Activated naive CD4-positive, alpha-beta T cell treated with anti-CD3 and anti-CD28 coated beads, Interleukin-2, amount 10 ng/mL, durations not matched to agents 7 days and 5 days (primary cell): ENCODE measurements at regions not wholly inside any gene's neighbourhood (a gene's known extent, or its start where the extent isn't known, plus 50 kb on each side); places are given as distances from the start of the nearest gene placed in this dataset.
A peak's percentile ranks its signal among the peaks of the same experiment; 100 is the strongest.

Source experiments
- CTCF ChIA-PET: fragments of 350-600 bp; sonication (Branson Sonifier 250); formaldehyde crosslinking; loops from one replicate; lab custom pipeline; 2021; ENCODE audit warnings: antibody characterized with exemption; lab: Charles Lee
- DNase-seq: peaks from one replicate; pipeline ENCODE4 v3.0.0-alpha.2; 2020
- H3K27ac Mint-ChIP-seq: one replicate; pipeline ENCODE4 v1.8.0; 2021; ENCODE audit warnings: mild to moderate bottlenecking, moderate library complexity, mixed read lengths
- H3K27me3 Mint-ChIP-seq: one replicate; pipeline ENCODE4 v1.8.0; 2021; ENCODE audit warnings: mild to moderate bottlenecking, mixed read lengths
- H3K36me3 Mint-ChIP-seq: one replicate; pipeline ENCODE4 v1.8.0; 2021; ENCODE audit warnings: mixed read lengths
- H3K4me1 Mint-ChIP-seq: one replicate; pipeline ENCODE4 v1.8.0; 2021; ENCODE audit warnings: mixed read lengths
- H3K4me3 Mint-ChIP-seq: one replicate; pipeline ENCODE4 v1.8.0; 2021; ENCODE audit warnings: mild to moderate bottlenecking, moderate library complexity, mixed read lengths
- H3K9me3 Mint-ChIP-seq: one replicate; pipeline ENCODE4 v1.8.0; 2021; ENCODE audit warnings: mixed read lengths

DNA sequence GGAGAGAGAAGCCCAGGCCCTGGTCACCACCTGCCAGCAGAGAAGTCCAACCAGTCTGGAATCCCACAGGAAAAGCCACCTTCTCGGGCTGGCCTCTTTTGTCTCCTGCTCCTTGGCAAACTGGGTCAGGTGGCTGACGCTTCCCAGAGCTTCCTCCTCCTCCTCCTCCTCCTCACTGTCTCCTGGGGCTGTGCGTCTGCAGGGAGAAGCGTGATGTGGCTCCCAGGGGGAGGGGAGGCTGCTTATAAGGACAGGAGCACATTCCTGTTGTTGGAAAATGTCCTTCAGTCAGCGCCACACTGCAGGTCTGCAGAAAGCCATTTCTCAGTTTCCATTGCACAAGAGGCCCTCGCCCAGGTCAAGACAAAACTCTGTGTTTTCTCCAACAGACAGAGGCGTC, 1316.5 kb downstream of the BRD1 start:
- Mint-ChIP-seq H3K4me1 (no peaks in the 10 kb centered on the region), H3K36me3 (no peaks in the 10 kb centered on the region), H3K4me3 (no peak overlapping the region), H3K27ac (no peak overlapping the region), H3K27me3 (no peaks in the 10 kb centered on the region), H3K9me3 (no peaks in the 10 kb centered on the region)
- CTCF ChIA-PET = no interaction called here
- DNase-seq = no peak

DNA sequence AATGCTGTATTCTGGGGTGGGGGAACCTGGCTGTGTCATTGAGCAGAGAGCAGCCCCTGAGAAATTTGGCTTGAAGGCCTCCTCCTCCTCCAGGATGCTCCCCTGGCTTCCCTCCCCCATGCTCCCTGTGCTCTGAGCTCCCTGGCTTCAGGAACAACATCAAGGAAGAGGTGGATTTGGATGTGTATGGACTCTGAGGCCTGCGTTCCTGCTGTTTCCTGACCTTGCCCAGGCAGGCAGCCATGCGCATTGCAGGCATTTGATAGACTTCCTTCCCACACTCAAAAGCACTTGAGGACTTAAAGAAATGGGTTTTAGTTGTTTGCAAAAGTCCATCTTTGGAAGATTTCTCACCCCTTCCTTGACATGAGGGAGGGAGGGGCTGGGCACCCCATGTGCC, 1317.1 kb downstream of the BRD1 start:
- Mint-ChIP-seq H3K36me3 (no peaks in the 10 kb centered on the region), H3K4me1 (no peaks in the 10 kb centered on the region), H3K27me3 (no peaks in the 10 kb centered on the region), H3K27ac (no peak overlapping the region), H3K4me3 (no peak overlapping the region), H3K9me3 (no peaks in the 10 kb centered on the region)
- CTCF ChIA-PET = no interaction called here
- DNase-seq = no peak

DNA sequence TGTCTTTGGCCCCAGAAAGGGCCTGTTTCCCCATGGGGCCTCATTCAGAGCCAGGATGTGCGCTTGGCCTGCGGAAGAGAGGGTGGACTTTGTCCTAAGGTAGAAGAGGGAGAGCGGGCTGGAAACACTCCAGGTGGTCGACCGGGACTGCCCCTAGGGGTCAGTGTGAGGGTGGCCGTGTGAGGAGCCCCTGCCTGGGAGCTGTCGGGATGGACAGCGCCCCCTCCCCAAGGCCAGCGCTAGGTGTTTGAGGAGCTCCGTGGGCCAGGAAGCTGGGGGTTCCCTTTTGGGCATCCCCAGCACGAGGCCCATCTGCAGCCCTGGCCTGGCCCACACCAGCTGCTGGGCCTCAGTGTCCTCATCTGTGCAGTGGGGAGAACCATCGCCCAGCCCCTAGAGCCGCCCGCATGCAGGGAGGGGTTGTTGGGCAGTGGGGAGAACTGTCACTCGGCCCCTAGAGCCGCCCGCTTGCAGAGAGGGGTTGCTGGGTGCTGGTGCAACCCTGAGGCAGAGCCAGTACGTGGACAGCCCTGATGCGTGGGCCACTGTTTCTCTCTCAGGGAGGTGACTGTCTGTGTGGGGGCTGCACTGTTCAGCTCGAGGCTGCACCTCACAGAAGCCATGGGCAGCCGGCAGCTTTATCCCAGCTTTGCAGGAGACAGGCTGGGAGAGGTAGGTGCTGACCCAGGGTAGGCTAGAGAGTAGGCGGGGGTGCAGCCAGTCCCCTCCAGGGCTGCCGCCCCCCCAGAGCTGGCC, 1319.9 kb downstream of the BRD1 start:
- Mint-ChIP-seq H3K4me1 (no peaks in the 10 kb centered on the region), H3K4me3 (no peak overlapping the region), H3K9me3 (no peaks in the 10 kb centered on the region), H3K27ac (no peak overlapping the region), H3K27me3 (no peaks in the 10 kb centered on the region), H3K36me3 (no peaks in the 10 kb centered on the region)
- CTCF ChIA-PET = no interaction called here
- DNase-seq = no peak

DNA sequence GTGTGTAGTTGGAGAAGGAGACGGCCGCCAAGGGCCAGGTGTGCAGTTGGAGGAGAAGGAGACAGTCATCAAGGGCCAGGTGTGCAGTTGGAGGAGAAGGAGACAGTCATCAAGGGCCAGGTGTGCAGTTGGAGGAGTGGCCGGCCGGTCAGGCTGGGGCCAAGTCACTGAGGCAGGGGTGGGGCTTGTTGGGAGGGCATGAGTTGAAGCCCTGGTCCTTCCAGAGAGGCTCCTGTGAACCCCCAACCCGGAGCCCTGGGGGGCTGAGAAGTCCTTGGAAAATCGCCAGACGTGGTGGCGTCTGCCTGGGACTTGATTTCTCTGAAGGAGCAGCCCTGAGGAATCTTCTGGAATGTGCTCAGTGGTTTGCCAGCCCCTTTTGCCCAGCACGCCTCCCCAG, 1320.5 kb downstream of the BRD1 start:
- no peaks in the 10 kb centered on the region for H3K27me3 Mint-ChIP-seq

DNA sequence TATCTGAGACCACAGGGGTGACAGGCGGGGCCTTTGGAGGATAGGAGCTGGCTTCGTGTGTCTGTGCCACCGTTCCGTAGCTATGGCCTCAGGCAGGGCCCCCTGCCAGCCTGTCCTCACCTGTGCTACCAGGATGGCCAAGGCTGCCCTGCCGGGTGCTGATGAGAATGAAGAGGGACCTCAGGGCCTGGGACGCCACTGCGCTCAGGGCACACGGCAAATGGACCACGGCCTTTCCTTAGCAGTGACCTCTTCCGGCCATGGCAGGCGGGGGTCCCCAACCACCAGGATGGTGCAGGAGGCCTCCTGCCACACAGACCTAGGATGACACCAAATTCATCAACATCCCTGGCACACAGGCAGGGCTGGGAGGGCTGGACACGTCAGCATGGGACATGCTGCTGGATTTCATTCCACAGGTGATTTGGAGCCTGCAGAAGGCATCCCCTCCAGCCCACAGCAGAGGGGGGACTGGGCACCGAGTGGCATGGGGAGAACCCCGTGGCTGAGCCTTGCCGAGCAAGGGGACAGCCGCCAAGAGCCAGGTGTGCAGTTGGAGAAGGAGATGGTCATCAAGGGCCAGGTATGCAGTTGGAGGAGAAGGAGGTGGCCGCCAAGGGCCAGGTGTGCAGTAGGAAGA, 1321.0 kb downstream of the BRD1 start:
- DNase-seq = no peak
- no peak overlapping the region for H3K4me3 Mint-ChIP-seq
- H3K4me1 Mint-ChIP-seq = no peaks in the 10 kb centered on the region
- H3K36me3 Mint-ChIP-seq = no peaks in the 10 kb centered on the region
- H3K27ac Mint-ChIP-seq = no peak overlapping the region
- H3K9me3 Mint-ChIP-seq = no peaks in the 10 kb centered on the region
- H3K27me3 Mint-ChIP-seq = no peaks in the 10 kb centered on the region
- CTCF ChIA-PET = no interaction called here

More for the DNA sequence above, 1320.5 kb downstream of the BRD1 start:
- H3K4me1 Mint-ChIP-seq = no peaks in the 10 kb centered on the region
- DNase-seq = no peak
- no peak overlapping the region for H3K4me3 Mint-ChIP-seq
- CTCF ChIA-PET = no interaction called here
- H3K36me3 Mint-ChIP-seq = no peaks in the 10 kb centered on the region
- no peaks in the 10 kb centered on the region for H3K9me3 Mint-ChIP-seq
- no peak overlapping the region for H3K27ac Mint-ChIP-seq

DNA sequence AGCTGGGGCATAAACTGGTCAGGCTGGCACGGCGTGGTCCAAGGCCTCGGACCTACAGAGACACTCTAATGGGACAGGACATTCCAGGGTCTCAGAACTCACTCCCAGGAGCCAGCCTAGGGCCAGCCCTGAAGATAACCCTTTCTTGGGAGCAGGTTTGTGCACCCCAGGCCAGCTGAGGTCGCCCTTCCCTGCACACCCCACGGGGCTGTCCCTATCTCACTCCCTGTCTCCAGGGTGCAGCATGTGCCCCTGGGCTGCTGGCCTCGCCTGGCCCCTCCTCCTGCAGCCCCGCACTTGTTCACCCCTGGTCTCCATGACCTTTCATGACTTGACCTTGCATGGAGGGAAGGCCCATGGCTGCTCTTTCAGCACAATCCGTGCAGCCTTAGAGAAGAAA, 1321.8 kb downstream of the BRD1 start:
- Mint-ChIP-seq H3K27ac (no peak overlapping the region), H3K36me3 (no peaks in the 10 kb centered on the region), H3K27me3 (no peaks in the 10 kb centered on the region), H3K4me1 (no peaks in the 10 kb centered on the region), H3K4me3 (no peak overlapping the region), H3K9me3 (no peaks in the 10 kb centered on the region)
- CTCF ChIA-PET = no interaction called here
- no peak for DNase-seq

DNA sequence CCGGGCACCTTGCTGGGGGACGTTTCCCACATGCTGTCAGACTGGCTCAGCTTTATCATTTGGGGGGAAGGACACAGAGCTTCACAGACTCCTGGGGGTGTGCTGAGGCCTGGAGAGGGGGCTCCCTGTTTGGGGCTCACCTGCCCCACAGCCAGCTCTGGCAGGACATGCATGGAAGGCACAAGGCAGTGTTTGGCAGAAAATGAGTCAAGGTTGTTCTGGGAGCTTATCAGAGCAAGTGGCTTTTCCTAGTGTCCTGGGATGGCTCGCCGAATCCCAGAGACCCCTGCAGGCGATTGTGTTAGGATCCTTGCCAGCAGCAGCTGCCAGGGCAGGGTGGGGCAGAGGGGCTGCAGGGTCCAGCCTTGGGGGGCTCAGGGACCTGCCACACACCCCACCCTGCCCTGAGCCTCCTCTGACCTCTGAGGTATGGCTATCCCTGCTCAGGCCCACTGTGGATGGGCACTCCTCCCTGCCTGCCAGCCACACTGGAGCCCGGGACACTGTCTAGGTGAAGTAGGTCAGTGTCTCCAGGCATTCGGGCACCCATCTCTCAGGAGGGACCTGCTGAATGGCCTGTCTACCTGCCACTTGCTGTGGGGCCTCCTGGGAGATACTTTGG, 1323.0 kb downstream of the BRD1 start:
- Mint-ChIP-seq H3K4me1 (no peaks in the 10 kb centered on the region), H3K27me3 (no peaks in the 10 kb centered on the region), H3K36me3 (no peaks in the 10 kb centered on the region), H3K27ac (no peak overlapping the region), H3K9me3 (no peaks in the 10 kb centered on the region), H3K4me3 (no peak overlapping the region)
- CTCF ChIA-PET = no interaction called here
- no peak for DNase-seq

DNA sequence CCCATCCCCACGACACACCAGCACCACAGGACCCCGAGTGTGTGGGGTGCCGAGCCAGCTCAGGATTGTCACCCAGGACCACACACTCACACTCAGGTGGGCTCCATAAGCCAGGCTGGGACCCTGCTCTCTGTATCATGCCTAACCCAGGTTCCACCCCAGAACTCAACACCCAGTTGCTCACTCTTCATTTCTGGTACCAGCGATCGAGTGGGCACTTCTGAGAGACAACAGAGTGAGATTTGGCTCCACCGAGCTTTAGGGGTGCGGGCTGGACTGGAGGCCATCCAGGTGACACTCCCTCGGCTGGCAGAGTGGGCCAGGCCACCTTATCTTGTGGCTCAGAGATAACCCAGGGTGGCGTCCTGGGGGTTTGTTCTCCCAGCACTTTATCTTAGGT, 1323.8 kb downstream of the BRD1 start:
- no peaks in the 10 kb centered on the region for H3K4me1 Mint-ChIP-seq
- no peaks in the 10 kb centered on the region for H3K27me3 Mint-ChIP-seq
- H3K27ac Mint-ChIP-seq = no peak overlapping the region
- CTCF ChIA-PET = interaction anchor here (0.8 kb wide), 1 partner anchor 24 kb away, joined by 3 read pairs; no protein-coding TSS in a partner anchor
- no peak for DNase-seq
- H3K4me3 Mint-ChIP-seq = no peak overlapping the region
- H3K36me3 Mint-ChIP-seq = no peaks in the 10 kb centered on the region
- H3K9me3 Mint-ChIP-seq = no peaks in the 10 kb centered on the region

DNA sequence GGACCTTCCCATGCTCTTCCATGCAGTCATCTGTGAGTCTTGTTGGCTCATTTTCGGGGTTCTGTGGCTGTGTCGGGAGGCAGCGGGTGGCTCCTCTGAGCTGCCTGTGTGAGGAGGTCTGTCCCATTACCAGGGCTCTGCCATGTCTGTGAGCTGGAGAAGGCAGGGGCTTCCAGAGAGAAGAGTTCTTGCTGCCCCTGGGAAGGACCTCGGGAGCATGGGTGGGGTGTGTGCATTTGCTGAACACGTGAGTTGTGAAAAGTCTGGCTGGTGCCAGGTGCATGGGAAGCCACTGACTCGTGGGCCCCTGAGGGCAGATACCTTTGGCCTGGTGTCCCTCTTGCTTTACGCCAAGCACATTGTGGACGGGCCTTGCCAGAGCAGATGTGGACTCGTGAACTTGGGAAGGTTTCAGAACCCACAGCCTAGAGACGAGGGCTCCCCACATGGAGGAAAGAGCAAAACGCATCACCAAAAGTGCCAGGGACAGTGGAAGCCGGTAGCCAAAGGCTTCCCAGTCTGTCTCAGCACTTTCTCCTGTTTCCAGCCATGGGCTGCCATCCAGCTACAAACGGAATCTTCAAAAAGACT, 1324.5 kb downstream of the BRD1 start:
- no peaks in the 10 kb centered on the region for H3K27me3 Mint-ChIP-seq
- H3K27ac Mint-ChIP-seq = no peak overlapping the region
- no peak for DNase-seq
- H3K4me3 Mint-ChIP-seq = no peak overlapping the region
- H3K9me3 Mint-ChIP-seq = no peaks in the 10 kb centered on the region
- no peaks in the 10 kb centered on the region for H3K36me3 Mint-ChIP-seq
- no peaks in the 10 kb centered on the region for H3K4me1 Mint-ChIP-seq
- CTCF ChIA-PET = interaction anchor here (0.8 kb wide), 1 partner anchor 24 kb away, joined by 3 read pairs; no protein-coding TSS in a partner anchor

DNA sequence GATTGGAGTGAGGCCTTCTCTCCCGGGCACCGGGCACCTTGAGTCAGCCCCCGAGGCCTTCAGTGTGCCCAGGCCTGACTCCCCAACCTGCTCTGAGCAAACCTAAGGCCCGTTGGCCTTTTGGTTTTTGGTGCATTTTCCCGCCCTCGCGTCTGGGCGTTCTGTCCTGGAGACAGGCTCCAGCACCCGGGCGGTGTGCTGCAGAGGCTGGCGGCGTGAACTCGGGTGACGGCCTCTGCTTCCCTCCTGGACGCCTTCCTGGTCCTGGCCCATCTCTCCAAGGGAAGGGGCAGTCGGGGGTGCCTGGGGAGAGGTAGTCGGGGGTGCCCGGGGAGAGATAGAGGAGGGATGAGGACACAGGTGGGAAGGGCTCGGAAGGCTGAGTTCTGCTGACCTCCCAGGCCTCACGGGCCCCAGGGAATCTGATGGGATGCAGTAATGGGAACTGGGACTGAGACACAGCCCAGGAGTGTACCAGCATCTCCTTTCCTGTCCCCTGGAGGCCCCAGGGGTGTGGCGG, 1326.4 kb downstream of the BRD1 start:
- Mint-ChIP-seq H3K9me3 (no peaks in the 10 kb centered on the region), H3K27me3 (no peaks in the 10 kb centered on the region), H3K36me3 (no peaks in the 10 kb centered on the region), H3K4me3 (no peak overlapping the region), H3K4me1 (no peaks in the 10 kb centered on the region), H3K27ac (peak overlapping the region; percentile 55)
- DNase-seq = no peak
- CTCF ChIA-PET = no interaction called here

DNA sequence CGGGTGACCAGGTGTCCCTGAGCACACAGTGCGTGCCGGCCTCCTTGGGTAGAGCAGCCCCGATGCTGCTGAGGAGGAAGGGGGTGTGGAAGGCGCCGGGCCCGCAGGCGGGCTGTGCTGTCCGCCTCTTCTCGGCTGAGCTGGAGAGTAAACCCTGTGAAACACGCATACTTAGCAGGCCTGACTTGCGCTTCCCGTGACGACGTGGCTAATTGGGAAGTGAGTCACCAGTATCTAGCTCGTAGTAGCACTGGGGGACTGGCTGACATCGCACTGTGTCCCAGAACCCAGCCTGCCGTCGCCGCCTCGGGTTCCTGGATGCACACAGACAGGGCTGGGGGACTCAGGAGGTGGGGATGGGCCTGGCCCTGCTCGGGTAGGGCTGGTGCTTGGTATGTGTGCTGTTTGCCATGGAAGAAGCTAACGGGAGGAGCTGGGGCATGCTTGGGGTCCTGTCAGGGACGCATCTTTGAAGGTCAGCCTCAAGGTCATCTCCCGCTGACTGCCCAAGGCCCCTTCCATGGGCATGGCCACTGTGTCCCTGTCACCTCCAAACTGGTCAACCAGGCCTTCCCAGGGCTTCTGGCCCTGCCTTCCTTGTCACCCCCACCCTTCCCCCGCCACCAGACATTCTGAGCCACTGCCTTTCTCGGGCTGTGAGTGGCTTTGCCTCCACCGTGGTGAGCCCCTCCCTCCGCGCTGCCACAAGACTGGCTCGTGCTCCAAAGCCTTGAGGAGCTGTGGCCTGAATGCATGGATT, 1327.0 kb downstream of the BRD1 start:
- Mint-ChIP-seq H3K9me3 (no peaks in the 10 kb centered on the region), H3K4me3 (no peak overlapping the region), H3K36me3 (no peaks in the 10 kb centered on the region), H3K27me3 (peaks cover 1% of the 10 kb centered on the region), H3K4me1 (no peaks in the 10 kb centered on the region), H3K27ac (no peak overlapping the region)
- CTCF ChIA-PET = no interaction called here
- no peak for DNase-seq

DNA sequence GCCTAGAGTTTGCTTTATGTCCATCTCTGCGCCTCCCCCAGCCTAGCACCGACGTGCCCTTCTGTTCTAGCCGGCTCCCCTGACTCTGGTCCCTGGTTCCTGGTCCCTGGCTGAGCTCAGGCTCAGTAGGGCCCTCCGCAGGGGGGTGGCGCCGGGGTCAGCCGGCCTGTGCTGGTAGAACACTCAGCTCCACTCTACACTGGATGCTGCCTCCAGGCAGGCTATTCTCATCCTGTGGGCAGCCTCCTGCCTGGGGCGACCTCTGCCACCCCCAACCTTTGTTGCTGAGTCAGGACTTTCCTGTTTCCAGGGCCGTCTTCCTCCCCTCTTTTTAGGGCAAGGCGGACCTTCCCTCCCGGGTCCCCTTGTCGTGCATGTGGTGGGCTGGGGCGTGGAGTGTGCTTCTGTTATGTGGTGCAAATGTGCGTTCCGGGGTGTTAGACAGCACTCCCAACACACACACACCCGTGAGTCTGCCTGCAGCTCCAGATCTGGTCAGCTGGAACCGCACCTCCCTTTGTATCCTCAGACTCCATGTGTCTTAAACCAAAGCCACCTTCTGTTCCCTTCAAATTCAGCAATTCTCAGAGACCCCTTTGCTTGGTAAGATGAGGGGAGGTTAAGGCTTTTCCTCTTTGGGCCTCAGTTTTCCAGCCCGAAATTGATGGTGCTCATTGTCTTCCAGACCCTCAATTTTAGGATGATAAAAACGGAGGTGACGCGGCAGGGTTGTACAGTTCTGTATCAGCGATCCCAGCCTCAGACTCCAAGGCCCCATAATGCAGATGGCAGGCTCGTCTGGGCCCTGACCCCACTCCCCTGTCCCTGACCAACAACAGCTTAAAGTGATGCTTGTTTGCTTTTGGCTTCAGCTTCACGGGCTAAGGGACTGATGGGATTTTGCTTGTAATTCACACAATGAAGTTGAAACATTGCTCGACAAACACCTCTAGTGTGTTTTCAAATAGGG, 1327.9 kb downstream of the BRD1 start:
- no peaks in the 10 kb centered on the region for H3K36me3 Mint-ChIP-seq
- DNase-seq = no peak
- peaks cover 4% of the 10 kb centered on the region for H3K27me3 Mint-ChIP-seq
- H3K4me3 Mint-ChIP-seq = no peak overlapping the region
- no peaks in the 10 kb centered on the region for H3K9me3 Mint-ChIP-seq
- H3K4me1 Mint-ChIP-seq = no peaks in the 10 kb centered on the region
- CTCF ChIA-PET = no interaction called here
- H3K27ac Mint-ChIP-seq = no peak overlapping the region
